ENCODE measurements at regions not wholly inside any gene's neighbourhood (a gene's known extent, or its start where the extent isn't known, plus 50 kb on each side); places are given as distances from the start of the nearest gene placed in this dataset.

GRCh38 chr4:3615386-3616286 is 83.4 kb upstream of the LRPAP1 start:
- TF ChIP-seq POLR2A (IDR thresholded peaks at IDR 0.05): no peak
- TF ChIP-seq CTCF (IDR thresholded peaks at IDR 0.05 in 4 of 5, conservative IDR thresholded peaks at IDR 0.05 in 1 of 5): no peak

Measured in gastrocnemius medialis (tissue), 4 donors.